ENCODE measurements at regions not wholly inside any gene's neighbourhood (a gene's known extent, or its start where the extent isn't known, plus 50 kb on each side); places are given as distances from the start of the nearest gene placed in this dataset.
A peak's percentile ranks its signal among the peaks of the same experiment; 100 is the strongest.

DNA sequence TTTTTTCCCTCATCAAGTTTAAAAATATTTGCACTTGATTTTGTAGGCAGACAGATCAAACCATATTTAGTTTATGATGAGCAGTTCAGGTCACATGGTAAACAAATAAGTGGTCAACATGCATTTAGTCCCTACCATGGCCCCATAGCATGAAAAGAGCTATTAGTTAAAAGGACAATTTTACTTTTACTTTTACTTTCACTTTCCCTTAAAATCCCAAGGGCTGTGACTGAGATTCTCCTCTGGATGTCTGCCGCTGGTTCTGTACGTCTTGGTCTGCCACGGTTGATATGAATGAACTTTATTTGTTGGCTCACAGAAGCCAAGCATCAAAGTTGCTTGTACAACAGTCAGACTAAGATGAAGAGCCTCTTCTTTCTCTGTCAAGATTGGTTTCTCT lies 626.2 kb upstream of the CDH7 start:
- no peak for DNase-seq

DNA sequence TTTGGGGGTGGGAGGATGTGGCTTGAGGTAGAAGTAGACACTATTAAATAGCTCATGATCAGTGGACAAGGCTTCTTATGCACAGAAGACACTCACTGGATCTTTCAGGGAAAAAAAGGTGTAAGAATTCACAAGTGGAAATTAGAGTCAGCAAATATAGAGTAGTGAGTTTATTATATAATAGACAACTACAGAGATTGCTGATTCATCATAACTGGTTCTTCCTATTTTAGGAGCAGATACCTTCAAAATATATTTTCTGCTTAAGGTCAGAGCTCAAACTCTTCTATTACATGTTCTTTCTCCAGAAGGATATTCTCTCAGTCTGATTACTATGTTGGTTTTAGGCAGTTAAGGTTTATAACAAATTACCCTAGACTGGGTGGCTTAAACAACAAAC lies 646.9 kb upstream of the CDH7 start:
- DNase-seq: no peak

- peak; percentile 94 for DNase-seq
Observed at GRCh38 chr18:65093346-65093745, 657.5 kb upstream of the CDH7 start.

DNA sequence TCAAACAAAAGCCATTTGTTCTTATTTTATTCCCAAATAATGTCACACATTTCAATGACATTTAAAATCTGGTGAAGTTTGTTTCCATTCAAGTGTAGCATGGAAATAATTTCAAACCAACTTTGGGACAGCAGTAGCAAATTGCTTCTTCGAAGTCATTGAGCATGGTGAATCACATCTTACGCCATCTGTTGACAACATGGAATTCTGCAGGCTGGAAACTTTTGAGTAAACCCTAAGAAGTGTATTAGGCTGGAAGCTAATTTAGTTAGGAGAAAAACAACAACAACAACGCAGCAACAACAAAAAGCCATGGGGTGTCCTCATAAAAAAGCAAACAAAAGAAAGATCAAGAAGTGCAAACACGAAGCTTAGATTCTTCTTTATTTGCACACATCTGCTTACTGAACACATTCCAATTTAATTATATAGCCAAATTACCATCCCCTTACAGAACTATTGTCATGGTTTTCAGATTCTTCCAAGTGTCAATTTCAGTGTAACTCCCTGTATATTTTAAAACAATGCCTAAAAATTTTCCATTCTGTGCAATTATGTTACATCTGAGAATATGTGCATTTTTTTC lies 659.0 kb upstream of the CDH7 start:
- DNase-seq: peak; percentile 60

GRCh38 chr18:65082907-65083306 lies 667.9 kb upstream of the CDH7 start:
- no peak for DNase-seq

DNA sequence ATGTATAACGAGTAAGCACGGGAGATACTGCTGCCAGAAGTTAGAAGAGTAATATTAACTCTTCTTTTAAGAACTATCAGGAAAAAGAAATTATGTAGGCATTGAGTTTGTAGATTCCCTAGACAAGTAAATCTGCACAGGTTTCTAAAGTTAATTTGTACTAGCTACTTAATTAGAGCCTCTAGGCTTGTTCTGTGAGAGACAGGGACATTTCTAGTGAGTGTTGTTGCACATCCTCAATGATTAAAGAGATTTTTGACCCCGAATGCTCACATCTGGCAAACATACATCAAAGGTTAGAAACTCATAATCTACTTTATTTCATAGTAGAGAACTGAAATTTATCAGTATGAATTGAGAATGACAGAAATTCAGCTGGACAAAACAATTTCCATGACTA lies 669.0 kb upstream of the CDH7 start:
- no peak for DNase-seq

GRCh38 chr18:65073060-65073550 lies 677.7 kb upstream of the CDH7 start:
- DNase-seq: no peak

- DNase-seq: no peak
Observed at GRCh38 chr18:65057439-65058083, 693.3 kb upstream of the CDH7 start.

DNA sequence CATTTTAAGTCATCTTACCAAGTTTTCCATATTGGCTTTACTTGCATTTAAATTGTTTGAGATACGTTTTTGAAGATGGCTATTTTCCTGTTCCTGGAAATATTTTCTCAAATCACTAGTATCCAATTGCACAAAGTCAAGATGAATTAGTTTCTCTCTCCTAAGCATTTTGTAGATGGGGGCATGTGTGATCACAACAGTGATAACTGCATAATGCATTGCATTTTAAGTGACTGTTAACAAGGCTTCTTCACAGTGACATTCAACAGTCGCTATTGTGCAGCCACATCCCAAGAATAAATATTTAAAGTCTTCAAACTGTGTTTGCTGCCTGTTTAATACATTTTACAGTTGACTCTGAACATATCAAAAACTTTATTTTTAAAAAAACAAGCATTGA lies 694.2 kb upstream of the CDH7 start:
- DNase-seq: no peak

GRCh38 chr18:65049586-65049985 lies 701.2 kb upstream of the CDH7 start:
- no peak for DNase-seq

- no peak for DNase-seq
Observed at GRCh38 chr18:65039578-65039977, 711.2 kb upstream of the CDH7 start.

DNA sequence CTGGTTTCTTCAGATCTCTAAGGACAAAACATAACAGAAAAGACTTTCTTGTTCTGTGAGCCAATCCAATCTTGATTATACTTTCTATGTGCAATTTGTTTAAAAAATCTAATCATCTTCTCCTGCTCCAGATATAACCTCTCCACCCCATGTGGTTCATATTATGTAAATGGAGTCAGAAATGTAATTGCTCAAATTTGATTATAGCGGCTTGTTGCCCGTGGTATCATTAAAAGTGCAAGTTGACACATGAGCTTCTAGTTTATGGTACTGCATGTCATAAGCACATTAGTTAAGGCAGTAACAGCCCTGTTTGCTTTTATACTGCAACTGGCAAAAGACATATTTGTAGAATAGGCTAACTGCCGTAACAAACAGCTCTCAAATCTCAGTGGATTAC lies 715.1 kb upstream of the CDH7 start:
- no peak for DNase-seq

DNA sequence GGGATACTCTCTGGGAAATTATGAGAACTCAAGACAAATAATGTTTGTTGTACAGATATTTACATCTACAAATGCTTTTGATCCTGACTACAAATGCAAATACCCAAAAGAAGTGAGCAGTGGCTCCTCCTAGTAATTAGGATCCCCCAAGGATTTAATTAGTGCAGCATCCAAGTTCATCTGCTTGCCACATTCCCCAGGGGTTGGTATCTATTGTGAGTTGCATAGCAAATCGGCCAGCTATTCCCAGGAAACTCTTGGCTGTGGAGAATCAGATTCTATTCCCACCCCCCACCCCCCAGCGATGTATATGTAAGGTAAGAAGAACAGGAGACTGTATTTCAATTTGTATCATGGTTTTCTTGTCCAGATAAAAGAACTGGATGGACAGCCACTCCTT lies 725.1 kb upstream of the CDH7 start:
- no peak for DNase-seq

GRCh38 chr18:65021021-65021420 lies 729.8 kb upstream of the CDH7 start:
- no peak for DNase-seq

DNA sequence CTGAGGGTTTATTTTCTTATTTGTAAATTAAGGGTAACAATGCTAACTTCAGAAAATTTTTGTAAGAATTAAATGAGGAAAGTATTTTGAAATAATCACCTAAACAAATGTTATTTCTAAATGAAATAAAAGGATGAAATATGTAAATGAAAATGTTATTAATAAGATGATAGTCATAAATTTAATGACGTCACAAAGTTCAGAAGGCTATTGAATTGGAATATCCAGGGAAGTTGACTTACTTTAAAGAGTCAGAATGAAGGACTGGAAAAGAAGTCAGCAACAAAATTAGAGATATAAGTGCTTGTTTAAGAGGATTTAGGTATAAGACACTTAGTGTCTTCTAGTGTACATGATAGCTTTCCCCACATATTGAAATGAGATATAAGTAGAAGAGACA lies 732.6 kb upstream of the CDH7 start:
- DNase-seq: no peak

GRCh38 chr18:65017372-65017760 lies 733.4 kb upstream of the CDH7 start:
- no peak for DNase-seq

DNA sequence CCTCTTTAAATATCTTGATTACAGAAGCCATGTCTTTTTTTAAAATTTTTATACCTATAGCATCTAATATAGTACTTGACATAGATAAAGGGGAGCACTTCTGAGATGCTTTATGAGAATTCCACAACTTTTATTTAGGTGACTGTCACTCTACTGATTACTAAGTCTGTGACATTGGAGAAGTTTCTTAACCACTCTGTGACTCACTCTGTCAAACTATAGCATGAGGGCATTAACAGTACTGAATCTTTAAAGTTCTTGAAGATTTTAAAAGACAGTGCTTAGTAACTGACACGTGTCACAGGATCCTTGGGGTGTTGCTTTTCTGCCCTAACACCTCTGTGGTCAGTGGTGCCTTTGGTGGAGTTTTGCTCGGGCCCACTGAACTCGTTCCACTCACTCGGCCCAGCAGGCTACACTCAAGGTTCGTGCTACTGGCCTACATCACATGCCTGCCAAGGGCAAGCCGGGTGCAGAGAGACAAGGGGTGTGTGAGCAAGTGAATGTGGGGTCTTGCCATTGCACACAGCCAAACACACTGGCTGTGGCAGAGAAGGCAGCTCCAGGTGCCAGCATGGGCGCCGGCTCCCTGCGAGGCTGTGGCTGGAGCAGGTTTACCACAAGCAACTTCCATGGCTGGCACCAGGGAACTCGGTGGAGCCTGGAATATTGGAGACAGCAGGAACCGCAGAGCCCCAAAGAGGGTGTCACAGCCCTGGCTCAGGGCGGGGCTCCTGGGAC lies 734.0 kb upstream of the CDH7 start:
- DNase-seq: no peak

DNA sequence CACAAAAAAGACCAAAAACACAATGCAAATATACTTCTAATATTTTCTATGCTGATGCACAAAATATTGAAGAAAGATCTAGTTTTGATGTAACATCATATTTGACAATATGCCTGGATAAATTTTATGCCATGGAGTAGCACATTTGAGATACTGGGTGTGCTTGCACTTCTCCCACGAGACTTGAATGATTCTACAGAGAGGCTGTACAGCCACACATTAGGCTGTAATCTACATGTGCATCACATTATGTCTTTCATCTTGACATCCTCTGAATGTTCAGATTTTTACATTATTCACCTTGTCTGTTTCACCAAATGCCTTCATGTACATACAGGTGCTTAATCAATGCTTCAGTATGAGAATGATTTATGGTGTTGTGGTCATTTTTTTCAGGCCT lies 756.4 kb upstream of the CDH7 start:
- DNase-seq: no peak

- no peak for DNase-seq
Observed at GRCh38 chr18:64993695-64994094, 757.1 kb upstream of the CDH7 start.

DNA sequence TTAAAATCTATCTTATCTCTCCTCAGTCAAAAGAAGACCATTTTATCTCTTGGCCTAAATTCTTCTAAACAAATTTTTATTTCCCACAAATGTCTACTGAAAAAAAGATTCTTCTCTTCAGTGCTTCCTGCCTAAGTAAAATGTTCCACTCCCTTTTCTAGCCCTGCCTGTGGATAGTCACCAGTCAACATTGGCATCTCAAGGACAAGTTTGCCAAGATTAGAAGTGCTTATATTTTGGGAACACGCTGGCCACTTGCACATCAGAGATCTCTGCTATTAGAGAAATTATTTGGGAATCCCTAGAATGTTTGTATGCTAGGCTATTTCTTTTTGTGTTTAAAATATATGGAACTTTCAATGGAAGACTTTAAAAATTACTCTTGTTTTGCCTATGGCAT lies 758.2 kb upstream of the CDH7 start:
- no peak for DNase-seq

DNA sequence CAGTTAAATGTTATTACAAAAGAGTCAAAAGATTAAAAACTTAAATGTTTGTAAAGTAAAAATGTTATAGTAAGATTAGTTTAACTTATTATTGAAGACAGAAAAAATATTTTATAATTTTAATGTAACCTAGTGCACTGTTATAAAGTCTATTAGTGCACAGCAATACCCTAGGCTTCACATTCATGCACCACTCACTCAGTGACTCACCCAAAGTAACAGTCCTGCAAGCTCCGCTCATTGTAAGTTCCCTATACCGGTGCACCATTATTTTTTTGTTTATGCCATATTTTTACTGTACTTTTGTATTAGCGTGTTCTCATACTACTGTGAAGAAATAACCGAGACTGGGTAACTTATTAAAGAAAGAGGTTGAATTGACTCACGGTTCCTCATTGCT lies 759.7 kb upstream of the CDH7 start:
- DNase-seq: no peak

- DNase-seq: no peak
Observed at GRCh38 chr18:64986906-64987495, 763.8 kb upstream of the CDH7 start.

GRCh38 chr18:64983497-64984238 lies 767.1 kb upstream of the CDH7 start:
- no peak for DNase-seq
